AG09319 (cell line): ENCODE measurements at regions not wholly inside any gene's neighbourhood (a gene's known extent, or its start where the extent isn't known, plus 50 kb on each side); places are given as distances from the start of the nearest gene placed in this dataset.

ENCODE experiments used
- DNase-seq: peaks from one replicate; pipeline ENCODE4 v3.0.0-alpha.2; 2010; ENCODE audit warnings: low read depth; ENCODE audit errors: extremely low read depth
- TF ChIP-seq, protein P1 (sequence below): IDR thresholded peaks from 2 replicates; pipeline ENCODE4 v1.5.1; 2011; ENCODE audit warnings: low read depth, mild to moderate bottlenecking, inconsistent platforms, low read length, moderate library complexity

DNA sequence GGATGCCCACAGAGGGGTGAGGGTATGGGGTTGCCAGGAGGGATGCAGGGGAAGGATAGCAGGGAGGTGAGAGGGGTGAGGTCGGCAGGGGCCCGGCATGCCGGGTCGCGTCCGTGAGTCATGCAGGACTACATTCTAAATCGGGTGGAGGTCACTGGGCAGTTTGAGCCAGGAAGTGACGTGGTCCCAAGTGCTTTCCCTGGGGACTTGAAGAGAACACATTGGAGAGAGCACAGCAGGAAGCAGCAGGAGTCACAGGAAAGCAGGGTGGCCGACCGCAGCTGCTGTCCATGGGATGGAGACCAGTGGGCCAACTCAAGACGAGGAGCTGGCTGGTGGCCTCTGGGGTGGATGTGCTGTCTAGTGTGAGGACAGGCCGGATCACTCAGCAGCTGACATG is 92.0 kb upstream of the WASF3 start:
- TF ChIP-seq, protein P1, sequence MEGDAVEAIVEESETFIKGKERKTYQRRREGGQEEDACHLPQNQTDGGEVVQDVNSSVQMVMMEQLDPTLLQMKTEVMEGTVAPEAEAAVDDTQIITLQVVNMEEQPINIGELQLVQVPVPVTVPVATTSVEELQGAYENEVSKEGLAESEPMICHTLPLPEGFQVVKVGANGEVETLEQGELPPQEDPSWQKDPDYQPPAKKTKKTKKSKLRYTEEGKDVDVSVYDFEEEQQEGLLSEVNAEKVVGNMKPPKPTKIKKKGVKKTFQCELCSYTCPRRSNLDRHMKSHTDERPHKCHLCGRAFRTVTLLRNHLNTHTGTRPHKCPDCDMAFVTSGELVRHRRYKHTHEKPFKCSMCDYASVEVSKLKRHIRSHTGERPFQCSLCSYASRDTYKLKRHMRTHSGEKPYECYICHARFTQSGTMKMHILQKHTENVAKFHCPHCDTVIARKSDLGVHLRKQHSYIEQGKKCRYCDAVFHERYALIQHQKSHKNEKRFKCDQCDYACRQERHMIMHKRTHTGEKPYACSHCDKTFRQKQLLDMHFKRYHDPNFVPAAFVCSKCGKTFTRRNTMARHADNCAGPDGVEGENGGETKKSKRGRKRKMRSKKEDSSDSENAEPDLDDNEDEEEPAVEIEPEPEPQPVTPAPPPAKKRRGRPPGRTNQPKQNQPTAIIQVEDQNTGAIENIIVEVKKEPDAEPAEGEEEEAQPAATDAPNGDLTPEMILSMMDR = no peak

DNA sequence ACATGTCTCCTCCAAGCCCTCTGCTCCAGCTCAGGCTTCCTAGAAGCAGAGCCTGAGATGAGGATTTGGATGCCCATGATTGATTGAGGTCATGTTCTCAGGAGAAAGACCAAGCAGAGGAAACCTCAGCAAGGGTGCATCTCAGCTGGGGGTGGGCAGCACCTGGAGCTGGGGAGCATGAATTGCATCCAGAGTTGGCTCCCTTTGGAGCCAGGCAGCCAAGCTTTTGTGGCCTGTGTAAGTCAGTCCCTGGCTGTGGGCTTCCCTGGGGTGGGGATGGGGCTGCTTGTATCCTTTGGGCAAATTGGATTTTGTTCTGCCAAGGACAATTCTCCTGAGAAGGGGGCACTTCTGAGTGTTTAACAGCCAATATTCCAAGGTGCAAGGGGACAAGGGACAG is 91.5 kb upstream of the WASF3 start:
- DNase-seq = no peak
- TF ChIP-seq, protein P1 = no peak

More for the DNA sequence above, 92.0 kb upstream of the WASF3 start:
- DNase-seq = no peak

DNA sequence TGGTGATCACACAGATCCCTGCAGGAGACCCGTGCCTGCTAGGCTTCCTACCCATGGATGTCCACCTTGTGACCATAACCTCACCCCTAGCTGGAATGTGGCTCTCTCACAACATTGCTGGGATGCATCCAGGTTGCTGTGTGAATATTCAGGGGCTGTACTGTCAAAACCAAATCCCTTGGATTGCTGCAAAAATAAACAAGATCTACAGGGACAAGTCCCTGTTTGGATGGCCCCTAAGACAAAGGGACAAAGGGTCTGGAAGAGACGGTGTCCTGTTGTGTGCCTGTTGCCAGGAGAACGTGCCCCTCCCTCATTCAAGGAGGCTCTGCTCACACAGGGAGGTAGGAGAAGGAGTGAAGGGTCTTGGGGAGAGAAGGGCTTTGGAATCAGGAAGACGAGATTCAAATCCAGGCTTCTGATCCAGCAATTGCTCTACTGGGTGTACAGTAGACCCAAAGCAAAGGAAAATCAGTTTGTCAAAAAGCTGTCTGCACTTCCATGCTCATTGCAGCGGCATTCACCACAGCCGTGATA is 89.2 kb upstream of the WASF3 start:
- DNase-seq = no peak
- TF ChIP-seq, protein P1 = no peak

DNA sequence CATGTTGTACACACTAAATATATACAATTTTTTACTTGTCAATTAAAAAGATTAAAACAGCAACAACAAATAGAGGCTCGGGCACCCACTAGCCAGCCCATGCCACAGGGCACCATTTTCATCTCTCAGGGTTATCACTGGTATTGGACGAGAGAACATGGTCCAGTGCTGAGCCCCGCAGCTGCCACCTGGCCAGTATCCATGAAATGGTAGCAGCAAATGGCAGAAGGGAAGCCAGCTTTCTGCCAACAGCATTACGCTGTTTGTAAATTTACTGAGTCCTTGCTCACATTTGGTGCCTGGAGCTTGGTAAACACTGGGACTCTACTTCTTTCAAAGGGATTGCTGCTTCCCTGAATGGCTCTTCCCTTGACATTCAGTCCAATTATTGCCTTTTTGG is 87.9 kb upstream of the WASF3 start:
- TF ChIP-seq, protein P1 = no peak
- DNase-seq = no peak

DNA sequence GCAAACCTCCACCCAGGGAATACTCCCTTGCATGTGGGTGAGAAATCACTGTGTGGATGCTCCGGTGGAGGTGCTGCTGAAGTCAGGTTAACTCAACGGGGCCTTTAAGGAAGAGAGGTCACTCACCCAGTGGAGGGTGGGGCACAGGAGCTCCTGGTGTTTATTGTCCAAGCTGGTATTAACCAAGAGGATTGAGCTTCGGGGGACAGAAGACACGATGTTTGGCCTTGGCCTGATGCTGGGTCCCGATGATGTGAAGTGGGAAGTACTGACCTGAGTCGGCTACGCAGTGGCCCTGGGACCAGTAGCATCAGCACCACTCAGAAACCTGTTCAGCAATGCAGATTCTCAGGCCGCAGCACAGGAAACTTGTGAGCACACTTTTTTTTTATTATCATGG is 85.7 kb upstream of the WASF3 start:
- TF ChIP-seq, protein P1 = no peak
- no peak for DNase-seq

DNA sequence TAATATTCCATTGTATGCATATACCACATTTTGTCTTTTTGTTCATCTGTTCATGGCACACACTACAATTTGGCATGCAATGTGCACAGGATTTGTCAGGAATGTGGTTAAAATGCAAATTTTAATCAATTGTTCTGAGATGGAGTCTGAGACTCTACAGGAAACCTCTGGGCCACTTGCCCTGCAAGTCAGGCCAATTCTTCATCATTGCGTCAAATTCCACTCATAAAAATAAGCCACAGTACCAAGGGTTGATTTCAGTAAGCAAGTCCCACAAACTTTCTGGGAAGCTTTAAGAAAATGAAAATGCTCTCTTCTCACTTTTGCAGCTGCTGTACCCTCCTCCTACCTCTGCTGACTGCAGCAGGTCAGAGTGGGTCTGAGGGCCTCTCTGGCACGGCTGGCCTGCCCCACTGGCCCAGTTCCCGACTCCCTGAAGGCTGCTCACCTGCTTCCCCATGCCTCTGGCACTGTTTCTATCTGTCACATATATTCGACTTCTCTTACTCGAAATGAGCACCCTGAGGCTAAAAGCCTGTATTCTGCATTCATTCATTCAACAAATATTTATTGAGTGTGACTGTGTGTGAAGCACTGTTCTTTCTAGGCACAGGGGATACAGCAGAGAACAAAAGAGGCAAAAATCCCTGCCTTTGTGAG is 83.8 kb upstream of the WASF3 start:
- DNase-seq = no peak
- TF ChIP-seq, protein P1 = no peak

DNA sequence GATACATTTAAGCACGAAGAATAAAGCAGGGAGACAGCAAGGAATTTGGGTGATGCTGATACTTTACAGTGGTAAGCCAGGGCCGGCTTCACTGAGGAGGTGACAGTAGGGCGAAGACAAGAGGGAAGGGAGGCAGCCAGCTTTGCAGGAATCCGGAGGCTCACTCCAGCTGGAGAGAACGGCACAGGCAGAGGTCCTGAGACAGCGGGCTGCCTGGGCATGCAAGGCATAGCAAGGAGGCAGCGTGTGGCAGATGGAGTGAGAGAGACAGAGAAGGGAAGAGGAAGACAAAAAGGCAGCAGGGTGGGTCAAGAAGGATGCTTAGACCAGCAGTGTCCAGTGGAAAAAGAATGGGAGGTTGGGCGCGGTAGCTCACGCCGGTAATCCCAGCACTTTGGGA is 83.2 kb upstream of the WASF3 start:
- no peak for DNase-seq
- TF ChIP-seq, protein P1 = no peak
